AG08395 (cell line): ENCODE measurements at regions not wholly inside any gene's neighbourhood (a gene's known extent, or its start where the extent isn't known, plus 50 kb on each side); places are given as distances from the start of the nearest gene placed in this dataset.
A peak's percentile ranks its signal among the peaks of the same experiment; 100 is the strongest.

ENCODE experiments used
- DNase-seq: peaks from one replicate; pipeline ENCODE4 v3.0.0; 2012; ENCODE audit warnings: mixed read lengths, low spot score

DNA sequence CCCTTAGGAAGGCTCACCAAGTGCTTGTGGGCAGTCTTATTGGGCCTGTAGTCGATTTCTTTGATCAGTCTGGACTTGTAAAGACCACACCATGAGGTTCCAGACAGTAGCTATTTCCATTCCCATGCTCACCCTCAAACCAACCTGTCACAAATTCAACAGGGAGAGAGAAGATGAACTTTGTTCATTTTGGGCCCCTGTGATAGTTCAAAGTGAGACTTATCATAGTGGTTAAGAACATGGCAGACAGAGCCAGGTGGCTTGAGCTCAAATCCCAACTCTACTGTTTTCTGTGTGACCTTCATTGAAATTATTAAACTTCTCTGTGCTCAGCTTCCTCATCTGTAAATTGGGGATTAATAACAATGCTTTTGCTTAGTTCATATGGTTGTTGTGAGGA lies 53.9 kb upstream of the CTLA4 start:
- no peak for DNase-seq

DNA sequence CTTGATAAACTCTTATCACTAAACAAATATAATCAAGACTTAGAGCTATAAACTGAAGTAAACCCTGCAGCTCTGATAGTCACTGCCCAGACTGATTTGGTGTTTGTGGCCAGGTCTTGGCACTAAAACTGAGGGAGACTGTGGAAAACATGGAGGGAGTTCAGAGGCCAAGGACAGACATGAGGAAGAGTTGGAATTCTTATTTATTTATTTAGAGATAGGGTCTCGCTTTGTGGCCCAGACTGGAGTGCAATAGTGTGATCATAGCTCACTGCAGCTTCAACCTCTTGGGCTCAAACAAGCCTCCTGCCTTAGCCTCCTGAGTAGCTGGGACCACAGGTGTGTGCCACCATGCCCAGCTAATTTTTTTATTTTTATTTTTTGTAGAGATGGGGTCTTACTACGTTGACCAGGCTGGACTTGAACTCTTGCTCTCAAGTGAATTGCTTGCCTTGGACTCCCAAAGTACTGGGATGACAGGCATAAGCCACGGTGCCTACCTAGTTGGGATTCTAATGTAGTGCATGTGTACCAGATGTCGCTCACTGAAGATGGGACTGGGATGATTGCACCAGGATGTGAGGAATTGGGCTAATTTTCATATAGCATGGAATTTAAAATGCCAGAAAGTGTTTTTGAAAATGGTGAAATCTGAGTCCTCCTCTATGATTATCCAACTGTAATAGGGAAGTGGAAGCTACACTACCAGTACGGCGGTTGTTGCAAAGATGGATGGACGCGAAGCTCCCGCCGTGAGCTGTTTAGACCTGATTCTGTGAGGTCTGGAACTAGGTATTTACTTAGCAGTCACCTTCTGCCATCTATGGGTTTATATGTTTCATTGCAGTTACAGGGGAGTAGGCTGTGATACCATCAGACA lies 52.7 kb upstream of the CTLA4 start:
- peak; percentile 87 for DNase-seq

DNA sequence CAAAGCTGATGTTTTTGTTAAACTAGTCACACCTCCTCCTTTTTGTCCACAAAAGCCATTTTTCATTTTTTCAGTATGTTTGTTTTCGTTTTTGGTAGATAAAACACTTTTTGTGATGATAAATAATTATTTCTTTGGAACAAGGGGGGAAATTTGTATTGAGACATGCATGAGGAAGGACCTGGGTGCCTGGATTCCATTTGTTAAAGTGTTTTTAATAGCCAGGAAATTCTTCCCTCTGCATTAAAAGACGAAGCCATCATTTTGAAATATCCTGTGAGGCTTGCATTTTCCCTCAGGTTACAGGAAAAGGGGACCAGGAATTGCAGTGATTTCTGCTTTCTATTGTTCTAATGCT lies 52.1 kb upstream of the CTLA4 start:
- DNase-seq, result no peak

DNA sequence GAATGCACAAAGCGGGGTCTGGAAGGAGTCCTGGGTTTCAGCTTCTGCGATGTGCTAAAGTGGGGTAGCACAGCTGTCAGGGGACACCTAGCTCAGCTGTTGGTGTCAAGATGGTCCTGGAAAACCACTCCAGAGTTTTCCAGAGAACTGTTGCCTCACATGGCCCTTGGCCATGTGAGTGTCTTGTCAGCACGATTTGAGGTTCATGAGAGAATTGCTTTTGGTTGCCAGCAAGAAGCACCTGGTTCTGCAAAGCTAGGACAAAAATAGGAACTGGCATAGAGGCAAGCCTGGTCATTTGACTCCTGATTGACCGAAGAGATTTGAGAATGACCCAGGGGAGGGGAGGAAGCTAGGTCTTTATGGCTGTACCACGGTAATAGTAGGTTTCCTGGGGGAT lies 50.4 kb upstream of the CTLA4 start:
- DNase-seq, result no peak
